GM13977 (cell line): ENCODE measurements at regions not wholly inside any gene's neighbourhood (a gene's known extent, or its start where the extent isn't known, plus 50 kb on each side); places are given as distances from the start of the nearest gene placed in this dataset.
"Not testable (repeated sequence)": the region's sequence is repeated elsewhere in the genome, so short reads cannot be mapped to it uniquely, and the experiment has no call there.

Source experiments
- DNase-seq: peaks from one replicate; pipeline ENCODE4 v3.0.0; 2012; ENCODE audit warnings: low spot score
- in situ Hi-C: fragments of 300-500 bp; cut with MboI; formaldehyde crosslinking; loops from one replicate; pipeline ENCODE4 v1.12.0; 2022; ENCODE audit warnings: low sequenced_read_pairs, low pct_unique_long_range_greater_than_20kb, mixed read lengths, inconsistent platforms; ENCODE audit not compliant: unreplicated experiment
- TF ChIP-seq, protein P1 (sequence below): IDR thresholded peaks from 2 replicates; pipeline ENCODE4 v1.5.1; 2012; ENCODE audit warnings: mild to moderate bottlenecking, control low read depth; ENCODE audit not compliant: insufficient read depth; ENCODE audit errors: extremely low read depth, missing control alignments

DNA sequence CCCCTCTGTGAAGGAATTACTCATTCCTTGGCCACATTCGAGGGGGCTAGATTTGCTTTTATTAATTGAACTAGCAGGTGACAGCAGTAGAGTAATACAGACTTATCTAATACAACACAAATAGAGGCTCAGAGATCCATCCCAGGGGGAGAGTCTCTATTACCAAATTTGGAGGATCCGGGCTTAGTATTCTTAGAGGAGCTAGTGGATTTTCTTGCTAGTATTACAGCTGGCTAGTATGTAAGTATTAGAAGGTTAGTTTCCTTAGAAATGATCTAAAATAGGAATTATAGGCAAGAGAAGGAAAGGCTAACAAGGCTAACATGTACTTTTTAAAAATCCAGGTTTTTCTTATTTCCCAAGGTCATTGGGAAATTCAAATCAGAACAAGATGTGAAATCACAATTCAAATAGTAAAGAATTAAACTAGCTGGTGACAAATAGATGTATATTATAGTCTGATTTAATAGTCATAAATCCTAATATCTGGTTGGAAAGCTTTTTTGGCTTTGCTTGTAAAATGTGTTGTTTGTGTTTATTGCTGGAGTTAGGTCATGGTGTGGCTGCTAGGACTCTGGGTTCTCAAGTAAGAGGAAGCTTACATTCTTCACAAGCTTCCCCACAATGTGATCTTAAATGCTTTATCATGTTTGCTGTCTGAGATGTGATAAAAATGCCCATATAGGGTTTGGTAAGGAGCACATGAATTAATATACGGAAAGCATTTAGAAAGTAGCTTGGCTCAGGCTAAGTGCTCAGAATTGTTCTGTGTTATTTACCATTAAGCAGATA lies 160.4 kb upstream of the MPDZ start:
- in situ Hi-C loops = no loop called here
- TF ChIP-seq, protein P1, sequence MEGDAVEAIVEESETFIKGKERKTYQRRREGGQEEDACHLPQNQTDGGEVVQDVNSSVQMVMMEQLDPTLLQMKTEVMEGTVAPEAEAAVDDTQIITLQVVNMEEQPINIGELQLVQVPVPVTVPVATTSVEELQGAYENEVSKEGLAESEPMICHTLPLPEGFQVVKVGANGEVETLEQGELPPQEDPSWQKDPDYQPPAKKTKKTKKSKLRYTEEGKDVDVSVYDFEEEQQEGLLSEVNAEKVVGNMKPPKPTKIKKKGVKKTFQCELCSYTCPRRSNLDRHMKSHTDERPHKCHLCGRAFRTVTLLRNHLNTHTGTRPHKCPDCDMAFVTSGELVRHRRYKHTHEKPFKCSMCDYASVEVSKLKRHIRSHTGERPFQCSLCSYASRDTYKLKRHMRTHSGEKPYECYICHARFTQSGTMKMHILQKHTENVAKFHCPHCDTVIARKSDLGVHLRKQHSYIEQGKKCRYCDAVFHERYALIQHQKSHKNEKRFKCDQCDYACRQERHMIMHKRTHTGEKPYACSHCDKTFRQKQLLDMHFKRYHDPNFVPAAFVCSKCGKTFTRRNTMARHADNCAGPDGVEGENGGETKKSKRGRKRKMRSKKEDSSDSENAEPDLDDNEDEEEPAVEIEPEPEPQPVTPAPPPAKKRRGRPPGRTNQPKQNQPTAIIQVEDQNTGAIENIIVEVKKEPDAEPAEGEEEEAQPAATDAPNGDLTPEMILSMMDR = no peak
- no peak for DNase-seq

DNA sequence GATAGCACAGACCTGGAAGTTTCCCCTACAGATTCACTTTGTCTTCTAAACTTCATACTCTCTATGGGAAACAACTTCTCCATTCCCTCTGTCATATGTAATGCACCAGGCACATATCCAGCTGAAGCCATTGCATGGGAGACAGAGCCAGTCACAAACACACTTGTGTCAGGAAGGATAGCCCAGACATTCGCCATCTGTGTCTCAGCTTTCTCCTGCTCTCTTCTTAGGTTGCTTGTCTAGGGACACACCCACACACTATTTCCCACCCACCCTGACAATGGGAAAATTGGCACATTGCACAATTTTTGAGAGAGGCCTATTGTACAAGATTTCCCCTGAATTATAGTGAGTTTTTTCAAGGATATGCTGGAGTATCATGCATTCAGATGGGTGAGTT lies 158.4 kb upstream of the MPDZ start:
- TF ChIP-seq, protein P1 = no peak
- in situ Hi-C loops = no loop called here
- no peak for DNase-seq

DNA sequence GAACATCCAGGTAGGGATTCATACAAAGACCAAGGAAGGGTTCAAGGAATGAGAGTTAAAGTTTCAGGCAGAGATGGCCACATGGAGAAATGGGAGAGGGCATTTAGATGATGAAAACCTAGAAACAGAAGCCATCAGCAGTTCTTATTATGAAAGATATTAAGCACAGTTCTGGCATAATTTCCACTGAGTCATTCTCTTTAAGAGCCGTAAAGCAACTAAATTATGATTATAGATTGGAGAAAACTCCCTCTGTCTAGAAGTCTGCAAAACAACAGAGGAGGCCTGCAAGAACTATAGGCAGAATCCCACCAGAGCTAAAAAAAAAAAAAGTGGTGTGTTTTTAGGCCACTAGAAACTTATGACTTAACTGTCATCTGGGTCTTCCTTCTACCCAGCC lies 157.1 kb upstream of the MPDZ start:
- in situ Hi-C loops = no loop called here
- DNase-seq = no peak
- TF ChIP-seq, protein P1 = no peak

DNA sequence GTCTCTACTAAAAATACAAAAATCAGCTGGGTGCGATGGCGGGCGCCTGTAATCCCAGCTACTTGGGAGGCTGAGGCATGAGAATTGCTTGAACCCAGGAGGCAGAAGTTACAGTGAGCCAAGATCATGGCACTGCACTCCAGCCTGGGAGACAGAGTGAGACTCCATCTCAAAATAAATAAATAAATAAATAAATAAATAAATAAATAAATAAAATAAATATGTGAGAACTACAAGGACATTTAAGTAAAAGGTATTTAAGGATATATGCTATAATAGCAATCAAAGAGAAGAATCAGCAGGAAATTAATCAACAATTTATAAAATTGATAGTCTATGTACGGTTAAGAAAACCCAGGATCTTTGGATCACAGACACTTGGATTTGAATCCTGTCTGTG lies 154.0 kb upstream of the MPDZ start:
- in situ Hi-C loops = not testable (repeated sequence)

DNA sequence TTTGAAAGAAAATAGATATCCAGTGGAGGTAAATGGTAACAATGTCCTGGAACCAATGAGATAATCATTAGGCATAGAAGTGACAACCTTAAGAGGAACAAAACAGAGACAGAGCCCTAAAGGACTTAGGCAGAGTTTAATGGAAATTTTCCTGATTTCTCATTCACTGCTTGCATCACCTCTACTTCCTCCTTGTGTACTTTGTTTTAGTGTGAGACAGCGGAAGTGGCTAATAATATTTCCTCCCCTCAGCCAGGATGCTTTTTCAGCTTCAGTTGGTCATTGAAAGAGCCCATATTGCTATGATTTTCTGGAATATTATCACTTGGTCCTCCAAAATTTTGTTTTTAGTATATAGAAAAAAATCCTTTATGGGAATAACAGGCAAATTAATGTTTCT lies 153.4 kb upstream of the MPDZ start:
- DNase-seq = no peak
- TF ChIP-seq, protein P1 = no peak
- in situ Hi-C loops = no loop called here

More for the DNA sequence above, 154.0 kb upstream of the MPDZ start:
- DNase-seq = not testable (repeated sequence)

DNA sequence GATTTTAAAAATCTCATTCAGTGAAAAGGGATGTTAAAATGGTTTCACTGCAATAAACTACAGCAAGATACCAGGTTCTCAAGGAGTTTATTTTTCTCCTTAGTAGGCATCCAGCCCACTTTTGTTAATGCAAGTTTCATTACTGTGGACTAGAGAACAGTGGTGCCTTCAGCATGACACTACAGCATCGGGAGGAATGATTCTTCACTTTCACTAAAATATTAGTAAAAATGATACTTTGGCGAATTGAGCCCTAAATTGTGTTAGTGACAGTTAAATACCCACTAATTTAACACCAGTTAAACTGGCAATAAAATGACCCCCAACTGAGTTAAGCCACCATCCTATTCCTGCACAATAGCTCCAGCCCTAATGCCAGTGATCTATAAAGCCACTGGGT lies 152.2 kb upstream of the MPDZ start:
- no peak for DNase-seq
- in situ Hi-C loops = no loop called here
- TF ChIP-seq, protein P1 = no peak

DNA sequence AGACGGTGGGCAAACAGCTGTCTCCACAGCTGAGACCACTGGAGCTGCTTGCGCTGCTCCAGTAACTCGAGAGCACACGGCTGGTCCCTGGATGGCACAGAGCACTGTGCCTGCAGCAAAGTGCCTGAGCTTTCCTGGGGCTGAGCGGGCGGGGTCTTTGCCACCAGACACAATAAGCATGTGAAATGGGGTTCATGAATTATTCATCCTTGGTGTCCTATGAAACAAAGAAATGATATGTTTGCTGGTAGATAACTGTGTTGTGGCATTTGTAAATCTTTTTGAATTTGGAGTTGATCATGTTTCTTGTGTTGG lies 151.7 kb upstream of the MPDZ start:
- TF ChIP-seq, protein P1 = no peak
- no peak for DNase-seq
- in situ Hi-C loops = no loop called here
